PC-3 (cell line): ENCODE measurements at regions not wholly inside any gene's neighbourhood (a gene's known extent, or its start where the extent isn't known, plus 50 kb on each side); places are given as distances from the start of the nearest gene placed in this dataset.
"Not testable (repeated sequence)": the region's sequence is repeated elsewhere in the genome, so short reads cannot be mapped to it uniquely, and the experiment has no call there.

Source experiments
- EZH2 ChIP-seq: fragments of 300-600 bp; sonication (generic); IDR thresholded peaks from one replicate; pipeline ENCODE4 v1.6.1; 2017; ENCODE audit warnings: antibody characterized with exemption, mild to moderate bottlenecking, low read length; ENCODE audit not compliant: unreplicated experiment
- EZH2phosphoT487 ChIP-seq: fragments of 300-600 bp; sonication (generic); IDR thresholded peaks from 2 replicates; pipeline ENCODE4 v1.6.1; 2018; ENCODE audit warnings: mild to moderate bottlenecking, antibody characterized with exemption, low read length, borderline replicate concordance
- TF ChIP-seq, protein P1 (sequence below): fragments of 300-600 bp; sonication (generic); conservative IDR thresholded peaks from 2 replicates; pipeline ENCODE4 v1.5.1; 2017; ENCODE audit warnings: antibody characterized with exemption, low read depth, mild to moderate bottlenecking, low read length

DNA sequence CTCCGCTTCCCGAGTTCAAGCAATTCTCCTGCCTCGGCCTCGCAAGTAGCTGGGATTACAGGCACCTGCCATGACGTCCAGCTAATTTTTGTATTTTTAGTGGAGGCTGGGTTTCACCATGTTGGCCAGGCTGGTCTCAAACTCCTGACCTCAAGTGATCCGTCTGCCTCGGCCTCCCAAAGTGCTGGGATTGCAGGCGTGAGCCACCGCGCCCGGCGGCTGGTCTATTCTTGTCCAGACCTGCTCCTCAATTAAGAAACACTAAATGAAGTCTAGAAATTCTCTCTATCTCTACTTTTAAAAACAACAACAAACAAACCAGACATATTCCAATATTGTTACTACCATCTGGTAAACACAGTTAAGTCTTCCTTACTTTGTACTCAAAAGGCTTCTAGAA lies 68.1 kb upstream of the LIFR start:
- TF ChIP-seq, protein P1, sequence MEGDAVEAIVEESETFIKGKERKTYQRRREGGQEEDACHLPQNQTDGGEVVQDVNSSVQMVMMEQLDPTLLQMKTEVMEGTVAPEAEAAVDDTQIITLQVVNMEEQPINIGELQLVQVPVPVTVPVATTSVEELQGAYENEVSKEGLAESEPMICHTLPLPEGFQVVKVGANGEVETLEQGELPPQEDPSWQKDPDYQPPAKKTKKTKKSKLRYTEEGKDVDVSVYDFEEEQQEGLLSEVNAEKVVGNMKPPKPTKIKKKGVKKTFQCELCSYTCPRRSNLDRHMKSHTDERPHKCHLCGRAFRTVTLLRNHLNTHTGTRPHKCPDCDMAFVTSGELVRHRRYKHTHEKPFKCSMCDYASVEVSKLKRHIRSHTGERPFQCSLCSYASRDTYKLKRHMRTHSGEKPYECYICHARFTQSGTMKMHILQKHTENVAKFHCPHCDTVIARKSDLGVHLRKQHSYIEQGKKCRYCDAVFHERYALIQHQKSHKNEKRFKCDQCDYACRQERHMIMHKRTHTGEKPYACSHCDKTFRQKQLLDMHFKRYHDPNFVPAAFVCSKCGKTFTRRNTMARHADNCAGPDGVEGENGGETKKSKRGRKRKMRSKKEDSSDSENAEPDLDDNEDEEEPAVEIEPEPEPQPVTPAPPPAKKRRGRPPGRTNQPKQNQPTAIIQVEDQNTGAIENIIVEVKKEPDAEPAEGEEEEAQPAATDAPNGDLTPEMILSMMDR = not testable (repeated sequence)
- TF ChIP-seq EZH2phosphoT487, EZH2: not testable (repeated sequence)
